ENCODE measurements at regions not wholly inside any gene's neighbourhood (a gene's known extent, or its start where the extent isn't known, plus 50 kb on each side); places are given as distances from the start of the nearest gene placed in this dataset.
"Not testable (repeated sequence)": the region's sequence is repeated elsewhere in the genome, so short reads cannot be mapped to it uniquely, and the experiment has no call there.

DNA sequence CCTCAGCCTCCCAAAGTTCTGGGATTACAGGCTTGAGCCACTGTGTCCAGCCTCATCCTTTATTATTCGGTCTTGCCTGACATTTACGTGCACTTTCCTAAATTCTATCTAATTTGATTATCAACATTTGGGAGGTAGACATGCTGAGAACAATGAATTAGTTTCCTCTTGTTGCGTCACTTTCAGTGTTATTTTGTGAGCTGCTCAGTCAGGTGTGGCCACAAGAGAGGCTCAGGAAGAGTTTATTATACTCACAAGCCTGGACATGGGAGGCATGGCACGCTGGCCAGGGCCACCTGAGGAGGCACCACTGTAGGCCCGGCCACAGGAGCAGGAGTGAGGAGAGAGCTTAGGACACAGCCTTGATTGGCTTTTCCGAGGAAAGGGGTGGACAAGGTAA, 59.7 kb upstream of the RBFOX2 start:
- no peaks in the 10 kb centered on the region for H3K27me3 Mint-ChIP-seq
- ATAC-seq, result no peak
- H3K4me3 Mint-ChIP-seq, result no peak overlapping the region
- no peaks in the 10 kb centered on the region for H3K9me3 Mint-ChIP-seq (ENCODE audit: low read depth)
- no peaks in the 10 kb centered on the region for H3K36me3 Mint-ChIP-seq (ENCODE audit: low read depth)
- ChIA-PET CTCF (interaction anchor here (0.6 to 2.5 kb wide), 4 partner anchors 10 to 460 kb away, joined by 3 to 10 read pairs (median 3); no protein-coding TSS in a partner anchor), POLR2A (interaction anchor here (0.6 kb wide), 1 partner anchor 696 kb away, joined by 6 read pairs; no protein-coding TSS in a partner anchor)
- peaks cover 3% of the 10 kb centered on the region for H3K4me1 Mint-ChIP-seq
- no peak for DNase-seq
- no peak overlapping the region for H3K27ac Mint-ChIP-seq
- intact Hi-C loops (cut with DNase I, micrococcal nuclease), result no loop called here

DNA sequence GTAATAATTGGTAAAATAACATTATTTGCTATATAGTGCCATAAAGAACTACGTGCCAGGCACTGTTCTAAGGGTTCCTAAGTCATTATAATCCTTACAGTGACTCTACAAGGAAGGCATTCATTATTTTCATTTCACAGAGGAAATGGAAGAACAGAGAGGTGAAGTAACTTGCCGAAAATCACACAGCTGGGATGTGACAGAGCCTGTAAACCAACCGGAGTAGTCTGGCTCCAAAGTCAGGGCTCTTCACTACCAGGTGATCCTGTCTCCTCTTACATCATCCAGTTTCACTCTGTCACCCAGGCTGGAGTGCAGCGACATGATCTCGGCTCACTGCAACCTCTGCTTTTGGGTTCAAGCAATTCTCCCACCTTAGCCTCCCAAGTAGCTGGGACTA, 59.2 kb upstream of the RBFOX2 start:
- Mint-ChIP-seq H3K27ac (no peak overlapping the region), H3K9me3 (ENCODE audit: low read depth) (no peaks in the 10 kb centered on the region), H3K36me3 (ENCODE audit: low read depth) (no peaks in the 10 kb centered on the region), H3K27me3 (no peaks in the 10 kb centered on the region), H3K4me3 (no peak overlapping the region), H3K4me1 (peaks cover 3% of the 10 kb centered on the region)
- intact Hi-C loops (cut with DNase I, micrococcal nuclease), result no loop called here
- no peak for ATAC-seq
- POLR2A ChIA-PET, result no interaction called here
- CTCF ChIA-PET, result interaction anchor here (1.1 to 2.5 kb wide), 3 partner anchors 9 to 22 kb away, joined by 3 to 10 read pairs (median 3); no protein-coding TSS in a partner anchor
- DNase-seq, result no peak

DNA sequence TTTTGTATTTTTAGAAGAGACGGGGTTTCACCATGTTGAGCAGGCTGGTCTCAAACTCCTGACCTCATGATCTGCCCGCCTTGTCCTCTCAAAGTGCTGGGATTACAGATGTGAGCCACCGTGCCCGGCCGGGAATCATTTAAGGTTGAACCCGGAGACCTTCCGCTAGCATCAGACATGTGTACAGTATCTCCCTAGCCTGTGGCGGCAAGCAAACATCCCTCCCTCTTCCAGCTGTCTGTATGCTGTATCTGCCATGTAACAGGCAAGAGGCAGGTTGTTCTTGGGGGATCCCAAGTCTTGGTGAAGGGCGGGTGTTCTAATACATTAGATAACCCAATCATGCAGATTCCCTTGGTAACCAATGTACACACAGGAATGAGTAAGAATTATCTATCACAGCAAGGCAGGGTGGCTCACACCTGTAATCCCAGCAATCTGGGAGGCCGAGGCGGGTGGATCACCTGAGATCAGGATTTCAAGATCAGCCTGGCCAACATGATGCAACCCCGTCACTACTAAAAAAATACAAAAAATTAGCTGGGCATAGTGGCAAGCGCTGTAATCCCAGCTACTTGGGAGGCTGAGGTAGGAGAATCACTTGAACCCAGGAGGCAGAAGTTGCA, 58.1 kb upstream of the RBFOX2 start:
- Mint-ChIP-seq H3K4me3 (no peak overlapping the region), H3K27me3 (no peaks in the 10 kb centered on the region), H3K4me1 (peaks cover 3% of the 10 kb centered on the region), H3K36me3 (ENCODE audit: low read depth) (no peaks in the 10 kb centered on the region), H3K9me3 (ENCODE audit: low read depth) (no peaks in the 10 kb centered on the region), H3K27ac (peak overlapping the region; percentile 55)
- POLR2A ChIA-PET, result no interaction called here
- intact Hi-C loops (cut with DNase I, micrococcal nuclease), result no loop called here
- CTCF ChIA-PET, result interaction anchor here (0.6 to 6.2 kb wide), 4 partner anchors 9 to 21 kb away, joined by 3 to 41 read pairs (median 3); no protein-coding TSS in a partner anchor
- no peak for DNase-seq
- ATAC-seq, result no peak

DNA sequence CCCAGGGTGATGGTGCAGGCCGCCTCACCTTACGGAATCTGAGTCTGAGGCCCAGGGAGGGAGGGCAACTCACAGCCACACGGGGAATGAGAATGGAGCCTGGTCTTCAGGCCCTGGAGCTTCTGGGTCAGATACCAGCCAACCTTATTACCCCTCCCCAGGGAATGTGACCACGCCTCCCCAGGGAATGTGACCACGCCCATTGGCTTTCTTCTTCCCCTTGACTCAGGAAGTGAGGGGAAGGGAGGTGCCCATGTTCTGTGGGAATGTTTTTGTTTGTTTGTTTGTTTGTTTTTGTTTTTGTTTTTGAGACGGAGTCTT, 57.5 kb upstream of the RBFOX2 start:
- no peaks in the 10 kb centered on the region for H3K27me3 Mint-ChIP-seq
- no peak overlapping the region for H3K27ac Mint-ChIP-seq
- intact Hi-C loops (cut with DNase I, micrococcal nuclease), result no loop called here
- POLR2A ChIA-PET, result no interaction called here
- no peak for DNase-seq
- CTCF ChIA-PET, result interaction anchor here (0.7 to 6.2 kb wide), 2 partner anchors 12 to 20 kb away, joined by 3 to 41 read pairs; no protein-coding TSS in a partner anchor
- no peaks in the 10 kb centered on the region for H3K9me3 Mint-ChIP-seq (ENCODE audit: low read depth)
- ATAC-seq, result no peak
- no peak overlapping the region for H3K4me3 Mint-ChIP-seq
- peaks cover 3% of the 10 kb centered on the region for H3K4me1 Mint-ChIP-seq
- H3K36me3 Mint-ChIP-seq (ENCODE audit: low read depth), result no peaks in the 10 kb centered on the region

DNA sequence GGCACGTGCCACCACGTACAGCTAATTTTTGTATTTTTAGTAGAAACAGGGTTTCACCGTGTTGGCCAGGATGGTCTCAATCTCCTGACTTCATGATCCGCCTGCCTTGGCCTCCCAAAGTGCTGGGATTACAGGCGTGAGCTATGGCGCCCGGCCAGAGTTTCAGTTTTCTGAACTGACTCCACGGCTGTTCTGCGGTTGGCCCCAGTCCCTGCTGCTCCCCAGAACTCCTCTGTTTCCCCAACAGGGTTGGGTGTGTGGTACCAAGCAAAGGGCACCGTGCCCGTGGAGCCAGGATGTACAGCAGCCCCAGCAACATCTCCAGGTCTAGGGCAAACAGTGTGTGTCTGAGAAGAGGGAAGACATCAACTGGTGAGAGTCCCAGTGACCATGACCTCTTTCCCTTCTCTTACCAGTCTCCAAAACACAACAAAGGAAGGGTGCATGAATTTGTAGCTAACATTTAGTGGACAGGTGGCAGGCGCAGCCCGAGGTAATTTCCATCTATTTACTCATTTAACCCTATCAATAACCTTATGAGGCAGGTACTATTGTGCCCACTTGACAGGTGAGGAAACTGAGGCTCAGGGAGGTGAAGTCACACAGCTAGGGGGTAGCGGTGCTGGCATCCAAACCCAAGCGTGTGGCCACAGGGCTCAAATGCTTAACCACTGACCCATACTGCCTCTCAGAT, 57.0 kb upstream of the RBFOX2 start:
- intact Hi-C loops (cut with DNase I, micrococcal nuclease), result no loop called here
- no peak overlapping the region for H3K4me3 Mint-ChIP-seq
- ATAC-seq, result no peak
- CTCF ChIA-PET, result interaction anchor here (0.6 to 6.2 kb wide), 3 partner anchors 9 to 20 kb away, joined by 3 to 41 read pairs (median 5); no protein-coding TSS in a partner anchor
- no peaks in the 10 kb centered on the region for H3K9me3 Mint-ChIP-seq (ENCODE audit: low read depth)
- no peaks in the 10 kb centered on the region for H3K36me3 Mint-ChIP-seq (ENCODE audit: low read depth)
- H3K4me1 Mint-ChIP-seq, result peaks cover 3% of the 10 kb centered on the region
- no peak overlapping the region for H3K27ac Mint-ChIP-seq
- H3K27me3 Mint-ChIP-seq, result no peaks in the 10 kb centered on the region
- DNase-seq, result no peak
- POLR2A ChIA-PET, result no interaction called here

DNA sequence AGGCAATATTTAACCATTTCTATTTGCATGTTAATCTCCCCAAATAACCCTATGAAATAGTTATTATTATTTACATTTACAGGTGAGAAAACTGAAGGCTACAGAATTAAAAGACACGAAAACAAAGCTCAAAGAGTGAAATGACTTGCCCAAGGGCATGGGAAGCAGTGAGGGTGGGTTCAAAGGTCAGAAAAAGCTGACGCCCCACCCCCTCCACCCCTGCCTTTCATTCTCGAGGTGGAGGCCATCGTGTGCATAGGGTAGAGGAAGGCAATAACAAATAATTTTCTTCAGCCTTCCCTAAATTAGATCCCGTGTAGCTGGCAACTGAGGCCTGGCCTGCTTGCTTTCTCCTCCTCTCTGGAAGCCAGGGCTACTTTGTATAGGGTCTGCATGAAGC, 56.1 kb upstream of the RBFOX2 start:
- H3K36me3 Mint-ChIP-seq (ENCODE audit: low read depth), result no peaks in the 10 kb centered on the region

DNA sequence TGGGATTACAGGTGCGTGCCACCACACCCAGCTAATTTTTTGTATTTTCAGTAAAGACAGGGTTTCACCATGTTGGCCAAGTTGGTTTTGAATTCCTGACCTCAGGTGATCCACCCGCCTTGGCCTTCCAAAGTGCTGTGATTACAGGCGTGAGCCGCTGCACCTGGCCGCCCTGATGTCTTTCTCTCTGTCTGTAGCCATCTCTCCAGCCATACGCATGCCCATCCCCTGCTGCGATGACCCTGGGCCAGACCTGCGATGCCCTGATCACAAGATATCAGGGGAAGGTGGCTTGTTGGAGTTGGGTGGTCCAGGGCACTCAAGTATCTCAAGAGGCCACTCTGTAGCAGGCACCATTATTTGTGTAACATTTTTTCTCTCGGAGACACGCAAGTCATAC, 54.4 kb upstream of the RBFOX2 start:
- Mint-ChIP-seq H3K9me3 (ENCODE audit: low read depth) (no peaks in the 10 kb centered on the region), H3K4me3 (no peak overlapping the region), H3K4me1 (peaks cover 3% of the 10 kb centered on the region), H3K27me3 (no peaks in the 10 kb centered on the region), H3K27ac (peak overlapping the region; percentile 40), H3K36me3 (ENCODE audit: low read depth) (no peaks in the 10 kb centered on the region)
- intact Hi-C loops (cut with DNase I, micrococcal nuclease), result no loop called here
- DNase-seq, result no peak
- ChIA-PET POLR2A (interaction anchor here (0.7 kb wide), 1 partner anchor 826 kb away, joined by 3 read pairs; no protein-coding TSS in a partner anchor), CTCF (interaction anchor here (6.2 kb wide), 1 partner anchor 17 kb away, joined by 41 read pairs; no protein-coding TSS in a partner anchor)
- ATAC-seq, result no peak

More for the DNA sequence above, 56.1 kb upstream of the RBFOX2 start:
- peaks cover 3% of the 10 kb centered on the region for H3K4me1 Mint-ChIP-seq
- H3K27me3 Mint-ChIP-seq, result no peaks in the 10 kb centered on the region
- H3K9me3 Mint-ChIP-seq (ENCODE audit: low read depth), result no peaks in the 10 kb centered on the region
- H3K4me3 Mint-ChIP-seq, result no peak overlapping the region
- ChIA-PET CTCF (interaction anchor here (6.2 kb wide), 1 partner anchor 19 kb away, joined by 41 read pairs; no protein-coding TSS in a partner anchor), POLR2A (no interaction called here)
- DNase-seq (no peak), ATAC-seq (no peak)
- intact Hi-C loops (cut with DNase I, micrococcal nuclease), result no loop called here
- peak overlapping the region; percentile 25 for H3K27ac Mint-ChIP-seq

DNA sequence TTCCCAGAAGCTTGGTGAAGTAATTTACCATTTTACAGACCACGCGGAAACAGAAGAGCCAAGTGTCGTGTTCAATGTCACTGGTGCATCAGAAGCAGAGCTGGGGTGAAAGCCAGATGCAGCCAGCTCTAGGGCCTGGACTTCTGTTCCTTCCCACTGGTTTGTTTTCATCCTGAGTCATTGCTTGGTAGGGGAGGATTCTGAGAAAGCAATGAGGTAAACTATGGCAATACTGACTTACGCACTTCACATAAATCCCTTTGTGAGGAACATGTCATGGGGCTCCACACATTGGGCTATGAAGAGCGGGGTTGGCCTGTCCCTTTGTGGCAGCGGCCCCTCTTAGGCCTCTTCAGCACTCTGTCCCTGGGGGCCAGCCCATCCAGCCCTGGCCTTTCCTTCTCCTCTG, 52.4 kb upstream of the RBFOX2 start:
- Mint-ChIP-seq H3K4me1 (peaks cover 3% of the 10 kb centered on the region), H3K9me3 (ENCODE audit: low read depth) (no peaks in the 10 kb centered on the region), H3K4me3 (no peak overlapping the region), H3K36me3 (ENCODE audit: low read depth) (no peaks in the 10 kb centered on the region), H3K27me3 (no peaks in the 10 kb centered on the region), H3K27ac (no peak overlapping the region)
- ATAC-seq (no peak), DNase-seq (no peak)
- ChIA-PET POLR2A (no interaction called here), CTCF (interaction anchor here (1.0 to 6.2 kb wide), 2 partner anchors 15 kb away, joined by 3 to 41 read pairs; no protein-coding TSS in a partner anchor)
- intact Hi-C loops (cut with DNase I, micrococcal nuclease), result no loop called here

DNA sequence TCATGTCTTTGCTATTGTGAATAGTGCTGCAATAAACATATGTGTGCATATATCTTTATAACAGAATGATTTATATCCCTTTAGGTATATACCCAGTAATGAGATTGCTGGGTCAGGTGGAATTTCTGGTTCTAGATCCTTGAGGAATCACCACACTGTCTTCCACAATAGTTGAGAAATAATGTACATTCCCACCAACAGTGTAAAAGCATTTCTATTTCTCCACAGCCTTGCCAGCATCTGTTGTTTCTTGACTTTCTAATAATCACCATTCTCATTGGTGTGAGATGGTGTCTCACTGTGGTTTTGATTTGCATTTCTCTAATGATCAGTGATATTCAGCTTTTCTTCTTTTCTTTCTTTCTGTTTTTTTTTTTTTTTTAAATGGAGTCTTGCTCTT, 51.7 kb upstream of the RBFOX2 start:
- H3K27ac Mint-ChIP-seq; H3K27me3 Mint-ChIP-seq; H3K4me1 Mint-ChIP-seq; ATAC-seq; DNase-seq; intact Hi-C loops (cut with DNase I, micrococcal nuclease); H3K4me3 Mint-ChIP-seq; H3K36me3 Mint-ChIP-seq (ENCODE audit: low read depth); POLR2A ChIA-PET; H3K9me3 Mint-ChIP-seq (ENCODE audit: low read depth): not testable (repeated sequence)
- CTCF ChIA-PET, result interaction anchor here (6.2 kb wide), 1 partner anchor 14 kb away, joined by 41 read pairs; no protein-coding TSS in a partner anchor

DNA sequence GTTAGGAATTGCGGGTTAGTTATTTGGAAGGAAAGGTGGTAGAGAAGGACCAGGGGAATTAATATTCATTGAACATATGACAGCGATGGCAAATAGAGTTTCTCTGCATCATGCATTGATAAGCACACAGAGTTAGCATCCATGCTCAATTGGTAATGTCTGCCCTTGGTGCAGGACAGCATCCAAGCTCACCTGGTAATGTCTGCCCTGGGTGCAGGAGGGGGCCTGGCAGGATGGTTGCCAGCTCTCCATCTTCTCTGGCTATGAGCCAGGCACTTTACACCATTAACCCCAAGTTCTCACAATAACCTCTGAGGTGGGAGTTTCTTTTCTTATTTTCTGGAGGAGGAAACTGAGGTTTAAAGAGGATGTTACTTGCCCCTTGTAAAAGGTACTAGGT, 50.4 kb upstream of the RBFOX2 start:
- ChIA-PET POLR2A (no interaction called here), CTCF (interaction anchor here (0.7 to 3.8 kb wide), 5 partner anchors 9 to 18 kb away, joined by 3 to 34 read pairs (median 4); no protein-coding TSS in a partner anchor)
- H3K9me3 Mint-ChIP-seq (ENCODE audit: low read depth), result no peaks in the 10 kb centered on the region
- no peaks in the 10 kb centered on the region for H3K27me3 Mint-ChIP-seq
- H3K4me3 Mint-ChIP-seq, result no peak overlapping the region
- H3K36me3 Mint-ChIP-seq (ENCODE audit: low read depth), result no peaks in the 10 kb centered on the region
- H3K27ac Mint-ChIP-seq, result no peak overlapping the region
- DNase-seq, result peak; percentile 33
- ATAC-seq, result no peak
- no peaks in the 10 kb centered on the region for H3K4me1 Mint-ChIP-seq
- intact Hi-C loops (cut with DNase I, micrococcal nuclease), result no loop called here
